HG02938 (cell line): ENCODE measurements at regions not wholly inside any gene's neighbourhood (a gene's known extent, or its start where the extent isn't known, plus 50 kb on each side); places are given as distances from the start of the nearest gene placed in this dataset.

Experiments
- ATAC-seq: cut with Tn5 transposase; IDR thresholded peaks from one replicate; pipeline ENCODE4 v1.9.1; 2021; ENCODE audit warnings: mild to moderate bottlenecking, moderate library complexity; ENCODE audit not compliant: unreplicated experiment

DNA sequence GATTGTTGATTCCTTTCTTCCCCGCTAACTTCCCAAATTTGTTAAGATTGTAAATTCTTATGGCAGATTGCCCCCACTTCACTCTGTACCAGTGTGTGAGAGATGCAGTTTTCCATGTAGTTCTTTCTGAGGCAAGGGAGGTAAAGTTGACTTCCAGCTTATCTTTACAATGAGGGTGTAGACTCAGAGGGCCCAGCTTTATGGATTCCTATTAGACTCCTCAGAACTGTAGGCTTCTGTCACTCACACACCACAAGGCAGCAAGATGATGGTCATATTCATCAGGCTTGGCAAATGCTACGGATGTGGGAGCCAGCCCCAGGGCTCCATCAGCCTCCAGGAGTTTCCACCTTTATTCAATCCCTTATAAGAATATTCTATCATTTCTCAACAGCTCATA, 461.9 kb upstream of the KLF4 start:
- no peak for ATAC-seq

DNA sequence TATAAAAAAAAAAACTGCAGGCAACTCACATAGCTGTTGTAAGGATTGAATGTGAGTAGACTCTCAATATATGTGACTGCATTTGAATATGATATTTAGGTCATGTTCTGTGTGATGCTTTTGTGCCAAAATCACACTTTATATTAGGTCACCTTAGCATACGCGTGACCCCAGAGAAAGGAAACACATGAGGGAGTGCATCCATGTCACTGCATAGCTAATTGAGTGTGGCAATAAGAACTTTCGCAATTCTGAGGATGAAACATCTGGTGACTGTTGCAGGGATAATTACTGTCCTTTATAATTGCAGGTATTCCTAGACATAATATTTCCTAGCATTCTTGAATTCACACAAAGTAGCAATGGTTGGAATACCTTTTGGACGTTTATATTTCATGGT, 459.5 kb upstream of the KLF4 start:
- ATAC-seq, result no peak

DNA sequence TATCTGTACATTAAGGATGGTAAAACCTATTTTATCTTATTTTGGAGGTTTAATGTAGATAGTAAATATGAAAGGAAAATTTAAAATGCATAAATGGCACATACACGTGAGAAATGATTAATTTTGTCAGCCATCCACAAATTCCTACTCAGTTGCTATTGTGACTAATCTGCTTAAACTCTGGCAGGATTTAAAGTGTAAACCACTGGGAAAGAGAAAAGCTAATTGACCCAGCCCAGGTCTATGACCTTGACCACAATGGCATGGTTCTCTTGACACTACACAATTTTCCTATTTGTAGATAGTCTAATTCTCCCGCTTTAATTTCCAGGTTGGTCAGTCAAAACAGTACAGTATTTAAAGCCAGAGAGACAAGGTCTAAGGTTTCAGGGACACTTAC, 459.0 kb upstream of the KLF4 start:
- no peak for ATAC-seq

DNA sequence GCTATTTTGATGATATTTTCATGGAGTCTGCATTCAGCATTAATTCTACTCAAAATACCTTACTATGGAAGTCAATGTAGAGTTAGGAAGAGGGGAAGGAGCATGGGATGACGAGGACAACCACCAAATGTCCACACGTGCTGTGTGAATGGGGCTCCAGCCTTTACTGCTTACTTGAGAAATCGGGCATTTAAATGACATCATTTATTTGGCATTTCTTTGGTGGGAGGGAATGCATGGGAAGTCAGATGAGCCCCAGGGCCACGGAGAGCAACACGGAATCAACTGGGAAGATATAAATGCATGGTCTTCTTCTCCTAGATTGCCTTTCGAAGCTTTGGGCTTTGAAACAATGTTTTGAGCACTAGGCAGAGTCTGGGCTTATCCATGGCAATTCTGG, 458.5 kb upstream of the KLF4 start:
- ATAC-seq, result no peak

DNA sequence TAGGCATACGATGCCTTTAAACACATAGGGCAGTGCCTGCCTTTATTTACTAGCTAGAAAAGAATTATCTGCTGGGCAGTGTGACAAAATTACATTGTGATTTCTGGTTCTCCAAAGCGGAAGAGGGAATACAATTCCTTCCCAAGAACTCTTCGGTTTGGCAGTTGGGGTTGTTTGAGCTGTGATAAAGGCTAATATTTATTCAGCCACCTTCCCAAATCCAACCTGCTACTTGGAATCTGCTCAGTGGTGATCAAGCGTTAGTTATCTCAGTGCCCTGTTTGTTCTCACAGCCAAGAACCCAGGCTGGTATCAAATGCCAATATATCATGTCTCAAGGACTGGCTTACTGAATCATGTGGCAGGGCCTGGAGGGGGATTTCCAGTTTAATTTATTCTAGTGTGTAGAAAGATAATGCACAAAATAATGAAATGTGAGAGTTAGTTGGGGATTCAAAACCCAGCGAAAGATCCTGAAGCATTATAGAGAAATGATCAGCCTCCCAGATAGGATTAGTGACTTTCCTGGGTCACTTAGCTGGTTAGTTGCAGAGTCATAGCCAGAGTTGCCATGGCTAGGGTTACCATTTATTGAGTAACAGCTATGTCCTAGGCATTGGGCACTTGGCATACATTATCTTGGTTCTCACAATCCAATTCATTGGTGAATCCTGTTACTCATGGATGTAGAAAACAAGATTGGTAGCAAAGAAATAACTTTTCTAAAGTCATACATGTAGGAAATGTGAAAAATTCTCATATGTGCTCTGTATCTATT, 457.0 kb upstream of the KLF4 start:
- ATAC-seq, result no peak

DNA sequence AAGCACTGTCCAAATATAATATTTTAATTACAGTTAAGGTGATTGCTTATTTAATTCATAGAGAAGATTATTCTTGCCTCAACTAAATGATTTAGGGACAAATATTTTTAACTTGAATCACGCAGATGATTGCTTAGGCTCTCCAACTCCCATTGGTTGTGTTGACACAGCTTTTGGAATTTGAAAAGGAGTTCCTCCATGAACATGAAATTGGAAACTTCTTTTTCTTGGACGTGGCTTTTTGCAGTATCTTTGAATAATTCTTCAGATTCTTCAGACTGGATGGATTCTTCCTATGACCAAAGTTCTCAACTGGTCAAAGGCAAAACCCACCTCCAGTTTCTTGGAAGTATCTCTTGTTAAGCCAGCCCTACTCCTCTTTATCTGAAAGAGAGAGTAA, 456.4 kb upstream of the KLF4 start:
- no peak for ATAC-seq

DNA sequence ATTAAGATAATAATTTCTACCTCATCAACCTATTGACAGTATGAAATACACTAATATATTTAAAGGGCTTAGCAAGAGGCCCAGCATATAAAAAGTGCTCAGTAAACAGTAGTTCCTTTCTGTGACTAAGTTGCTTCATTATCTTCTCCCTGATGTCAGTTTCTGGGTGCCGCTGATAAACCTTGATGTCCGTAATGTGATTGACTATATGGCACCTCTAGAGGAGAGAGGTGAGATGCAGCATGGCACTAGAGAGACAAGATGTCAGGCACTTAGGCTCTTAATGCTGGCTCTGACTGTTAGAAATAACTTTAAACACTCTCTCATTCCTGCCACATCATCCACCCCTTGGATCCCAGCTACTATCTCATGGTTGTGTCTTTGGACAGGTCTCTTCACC, 455.9 kb upstream of the KLF4 start:
- ATAC-seq, result no peak

DNA sequence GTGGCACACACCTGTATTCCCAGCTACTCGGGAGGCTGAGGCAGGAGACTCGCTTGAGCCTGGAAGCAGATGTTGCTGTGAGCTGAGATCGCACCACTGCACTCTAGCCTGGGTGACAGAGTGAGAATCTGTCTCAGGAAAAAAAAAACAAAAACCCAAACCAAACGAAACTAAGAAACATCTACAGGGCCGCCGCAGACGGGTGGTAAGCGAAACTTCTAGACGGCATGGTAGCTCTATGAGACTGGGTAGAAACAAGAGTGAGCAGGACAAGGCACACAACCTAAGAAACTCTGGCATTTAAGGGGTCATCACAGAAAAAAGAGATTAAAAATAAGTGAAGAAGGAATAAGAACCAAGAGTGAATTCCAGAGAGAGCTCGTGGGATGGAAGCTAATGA, 454.8 kb upstream of the KLF4 start:
- ATAC-seq, result no peak

DNA sequence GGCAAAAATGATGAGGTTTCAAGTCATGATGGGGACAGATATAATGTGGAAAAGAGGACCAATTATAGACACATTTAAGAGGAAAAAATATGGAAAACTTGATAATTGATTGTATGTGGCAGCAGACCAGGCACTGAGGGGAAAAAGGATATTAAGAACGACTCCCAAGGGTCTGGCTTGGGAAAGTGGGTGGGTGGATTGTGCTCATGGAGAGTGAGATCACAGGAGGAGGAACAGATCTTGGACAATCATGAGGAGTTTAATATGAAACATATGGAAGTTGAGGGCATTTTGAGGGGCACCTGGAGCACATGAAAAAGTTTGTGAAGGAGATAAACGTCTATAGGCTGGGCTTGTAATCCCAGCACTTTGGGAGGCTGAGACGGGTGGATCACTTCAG, 454.3 kb upstream of the KLF4 start:
- no peak for ATAC-seq

DNA sequence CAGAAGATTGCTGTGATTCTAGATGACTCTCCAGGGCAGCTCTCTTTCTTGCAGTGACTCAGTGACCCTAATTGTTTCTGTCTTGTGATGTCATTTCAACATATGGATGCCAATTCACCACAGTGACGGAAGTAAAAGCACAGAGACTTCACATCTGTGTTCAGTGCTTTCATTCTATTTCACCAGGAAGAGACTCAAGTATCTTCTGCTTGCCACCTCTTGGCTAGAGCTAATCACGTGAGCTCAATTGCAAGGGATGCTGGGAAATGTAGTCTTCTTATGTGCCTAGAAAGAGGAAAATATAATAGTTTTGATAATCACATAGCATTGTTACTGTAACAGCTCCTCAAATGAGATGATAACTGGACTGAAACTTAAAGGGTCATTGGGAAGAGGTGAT, 453.3 kb upstream of the KLF4 start:
- no peak for ATAC-seq

DNA sequence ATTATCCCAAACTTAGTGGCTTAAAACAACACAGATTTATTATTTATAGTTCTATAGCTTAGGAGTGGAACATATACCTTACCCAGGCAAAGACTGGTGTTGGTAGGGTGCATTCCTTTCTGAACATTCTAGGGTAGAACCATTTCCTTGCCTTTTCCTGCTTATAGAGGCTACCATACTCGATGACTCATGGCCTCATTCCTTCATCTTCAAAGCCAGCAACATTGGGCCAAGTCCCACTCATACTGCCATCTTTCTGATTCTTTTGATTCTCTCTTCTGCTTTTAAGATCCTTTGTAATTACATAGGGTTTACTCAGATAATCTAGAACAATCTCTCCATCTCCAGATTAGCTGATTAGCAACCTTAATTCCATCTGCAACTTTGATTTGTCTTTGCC, 452.7 kb upstream of the KLF4 start:
- no peak for ATAC-seq

DNA sequence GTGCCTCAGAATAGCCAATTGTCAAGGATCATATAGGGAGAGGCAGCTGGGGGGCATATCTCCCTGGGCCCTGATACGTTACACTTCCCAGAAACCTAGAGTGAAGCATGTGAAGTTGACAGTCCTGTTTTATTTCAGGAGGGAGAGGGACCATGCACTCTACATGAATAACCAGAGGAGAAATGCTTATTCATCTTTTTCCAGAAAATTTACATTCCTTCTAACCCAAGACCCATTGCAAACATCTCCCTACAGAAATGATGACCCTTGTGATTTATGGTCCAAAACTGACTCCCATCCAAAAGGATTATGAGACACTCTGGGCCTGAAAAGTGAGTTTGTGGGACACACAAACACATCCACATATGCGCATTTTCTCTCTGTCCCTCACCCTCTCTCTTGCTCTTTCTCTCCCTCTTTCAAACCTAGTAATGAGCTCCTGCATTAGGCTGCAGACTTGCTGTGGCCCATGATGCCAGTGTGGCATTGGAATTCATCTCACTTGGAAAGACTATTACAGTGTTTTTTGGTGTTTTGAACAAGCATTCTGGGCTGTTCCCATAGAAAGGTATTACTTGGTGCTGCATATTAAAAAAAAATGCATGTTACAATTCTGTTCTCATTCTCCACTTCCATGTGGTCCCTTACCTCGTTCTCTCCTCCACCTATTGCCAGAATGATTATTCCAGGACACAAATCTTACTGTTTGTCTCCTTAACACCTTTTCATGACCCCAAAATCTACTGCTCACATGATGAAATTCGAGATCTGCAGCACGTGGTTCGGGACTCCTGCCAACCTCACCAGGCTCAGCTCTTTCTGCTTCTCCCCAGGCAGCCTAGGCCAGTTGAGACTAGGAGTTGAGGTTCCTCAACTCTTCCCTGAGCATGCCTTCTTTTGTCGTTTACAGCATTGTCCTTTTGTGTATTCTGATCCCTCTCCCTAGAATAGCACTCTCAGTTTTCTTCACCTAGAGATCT, 451.3 kb upstream of the KLF4 start:
- no peak for ATAC-seq

DNA sequence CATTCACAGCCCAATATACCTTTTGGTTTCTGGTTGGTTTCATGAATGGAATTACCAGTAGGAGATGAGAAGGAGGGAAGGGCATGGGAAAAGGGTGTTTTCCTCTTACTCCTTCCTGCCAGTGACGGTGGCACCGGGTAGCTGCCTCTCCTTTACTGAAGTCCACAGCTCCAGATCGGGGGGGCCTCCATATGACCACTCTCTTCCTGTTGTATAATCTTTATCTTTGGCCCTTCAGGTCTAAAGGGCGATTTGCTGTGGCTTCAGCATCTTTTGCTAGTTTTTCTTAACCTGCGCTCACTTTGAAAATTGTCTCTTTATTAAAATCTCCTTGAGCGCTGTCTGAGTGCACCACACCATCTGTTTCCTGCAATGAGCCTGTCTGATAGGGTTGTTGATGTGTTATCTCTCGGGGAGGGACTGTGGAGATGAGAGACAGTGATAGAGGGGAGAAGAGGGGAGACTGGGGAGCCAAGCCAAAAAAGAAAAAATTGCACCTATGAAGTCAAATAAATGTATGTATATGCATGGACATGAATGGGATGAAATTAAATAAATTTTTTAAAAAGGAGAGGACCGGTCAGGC, 449.3 kb upstream of the KLF4 start:
- no peak for ATAC-seq

DNA sequence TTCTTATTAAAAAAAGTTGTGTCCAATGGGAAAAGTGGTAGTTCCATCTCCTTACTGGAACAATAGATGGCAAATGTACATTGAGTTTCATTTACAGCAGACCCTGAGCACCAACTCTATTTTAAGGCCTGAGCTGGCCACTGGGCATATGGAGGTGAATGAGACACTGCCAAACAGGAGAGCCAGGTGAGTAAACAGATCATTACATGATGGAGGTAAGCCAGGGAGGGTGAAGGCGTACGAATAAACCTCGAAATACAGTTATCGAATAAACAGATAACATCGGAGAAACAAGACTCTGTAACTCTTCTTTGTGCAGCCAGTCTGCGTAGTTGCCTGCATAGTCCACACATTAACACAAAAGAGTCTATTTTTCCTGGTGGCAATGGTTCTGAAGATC, 446.4 kb upstream of the KLF4 start:
- no peak for ATAC-seq

DNA sequence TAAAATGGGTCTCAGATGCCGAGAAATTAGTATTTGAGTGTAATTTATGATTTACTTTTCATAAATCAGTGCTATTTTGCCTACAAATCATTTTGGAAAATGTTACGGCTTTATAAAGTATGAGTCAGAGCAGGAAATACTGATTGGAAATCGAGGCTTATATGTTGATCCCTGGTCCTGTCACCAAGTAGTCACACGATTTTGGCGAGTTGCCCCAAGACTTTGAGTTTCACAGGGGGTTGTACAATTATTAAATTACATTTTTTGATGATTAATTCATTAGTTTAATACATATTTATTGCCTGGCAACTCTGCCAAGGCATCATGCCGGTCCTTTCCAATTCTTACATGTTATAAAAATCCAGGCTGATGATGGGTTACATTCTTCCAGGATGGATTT, 443.9 kb upstream of the KLF4 start:
- ATAC-seq, result no peak

DNA sequence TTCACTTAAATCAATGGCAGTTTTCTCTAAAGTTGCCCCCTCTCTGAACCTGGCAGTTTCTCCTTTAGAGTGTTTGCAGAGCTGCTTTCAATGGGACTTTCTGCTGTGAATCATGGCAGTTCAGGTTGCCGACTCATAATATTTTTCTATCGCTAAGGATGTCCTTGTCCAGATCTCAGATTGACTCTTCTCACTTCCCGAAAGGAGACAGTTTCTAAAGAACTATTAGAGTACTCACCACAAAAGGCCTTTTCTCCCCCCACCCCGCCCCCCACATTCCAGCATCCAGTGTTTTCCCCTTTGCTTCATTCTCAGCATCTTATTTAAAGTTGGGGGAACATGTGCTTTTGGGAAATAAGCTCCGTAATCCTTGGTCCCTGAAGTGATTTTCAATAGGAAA, 443.5 kb upstream of the KLF4 start:
- no peak for ATAC-seq

DNA sequence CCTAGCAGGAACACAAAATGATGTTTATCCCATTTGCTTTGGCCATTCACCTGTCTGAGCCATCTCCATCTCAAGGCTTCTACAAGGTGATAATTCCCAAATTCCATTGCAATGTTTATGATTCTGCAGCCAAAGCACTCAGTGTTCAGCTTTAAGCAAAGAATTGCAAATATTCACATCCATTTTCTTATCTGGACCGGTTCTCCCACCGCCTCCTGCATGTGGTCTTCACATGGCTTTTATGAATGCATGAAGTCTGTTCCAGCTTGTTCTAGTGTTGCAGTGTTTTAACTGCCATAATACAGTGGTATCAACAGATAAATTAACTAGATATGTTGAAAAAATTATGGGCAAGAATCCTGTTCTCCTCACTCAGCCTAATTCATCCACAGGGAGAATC, 443.0 kb upstream of the KLF4 start:
- ATAC-seq, result no peak

DNA sequence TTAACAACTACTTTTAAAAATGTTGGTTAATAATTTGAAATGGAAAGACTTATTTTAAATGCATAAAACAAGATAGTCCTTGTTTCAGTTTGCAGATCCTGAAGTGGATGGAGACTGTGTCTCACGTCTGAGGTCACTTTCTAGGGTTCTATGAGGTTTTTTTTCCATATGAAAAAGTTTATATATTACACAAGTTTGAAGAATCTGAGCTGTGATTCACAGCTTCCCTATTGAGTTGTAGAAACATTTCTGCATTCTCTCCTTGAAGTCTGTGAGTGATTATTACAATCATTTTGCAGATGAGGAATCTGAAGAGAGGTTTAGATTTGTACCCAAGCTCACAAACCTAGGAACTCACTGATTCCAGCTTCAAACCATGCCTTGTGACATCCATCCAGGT, 442.5 kb upstream of the KLF4 start:
- ATAC-seq, result no peak

DNA sequence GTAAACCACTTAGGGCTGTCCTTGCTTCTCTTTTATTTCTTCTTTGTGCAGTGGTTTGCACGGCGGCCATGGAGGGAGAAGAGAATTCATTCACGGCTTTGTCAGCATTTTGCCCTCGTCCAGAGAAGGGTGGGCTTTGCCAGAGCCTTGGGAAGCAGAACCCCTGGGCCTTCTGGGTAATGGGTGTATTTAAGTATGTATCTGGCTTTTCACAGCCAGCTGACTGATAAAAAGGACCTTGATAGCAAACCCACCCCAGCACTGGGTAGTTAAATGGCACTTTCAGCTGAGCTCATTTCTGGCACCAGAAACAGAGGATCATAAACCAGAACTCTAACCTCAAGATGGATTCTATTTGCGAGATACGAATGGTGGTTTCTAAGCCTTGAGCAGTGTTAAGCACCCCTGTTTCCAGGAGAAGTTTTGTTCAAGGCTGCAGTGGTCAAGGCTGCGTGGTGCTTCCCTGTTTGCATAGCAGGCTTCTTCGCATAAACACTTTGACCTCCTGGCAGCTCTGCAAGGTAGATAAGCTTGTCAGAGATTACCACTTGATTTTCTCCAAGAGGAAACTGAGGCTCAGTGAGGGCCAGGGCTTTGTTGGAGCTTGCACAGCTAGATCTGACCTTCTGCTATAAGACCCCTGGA, 441.6 kb upstream of the KLF4 start:
- ATAC-seq, result no peak

DNA sequence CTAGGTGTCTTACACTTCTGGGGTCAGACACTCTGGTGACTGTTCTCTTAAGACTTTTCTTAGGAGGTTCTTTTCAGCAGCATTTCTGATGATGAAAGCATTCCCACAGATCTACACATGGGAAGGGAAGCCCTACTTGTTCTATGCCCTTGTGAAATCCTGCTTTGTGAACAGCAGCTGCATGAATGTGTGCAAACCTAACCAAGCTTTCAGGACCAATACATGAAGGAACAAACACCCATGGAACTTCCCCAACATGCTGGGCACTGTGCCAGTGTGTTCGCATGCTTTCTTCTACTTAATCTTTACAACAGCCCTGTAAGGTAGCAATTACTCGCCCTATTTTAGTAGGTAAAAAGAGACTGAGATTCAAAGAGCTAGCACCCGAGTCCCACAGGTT, 439.9 kb upstream of the KLF4 start:
- no peak for ATAC-seq

DNA sequence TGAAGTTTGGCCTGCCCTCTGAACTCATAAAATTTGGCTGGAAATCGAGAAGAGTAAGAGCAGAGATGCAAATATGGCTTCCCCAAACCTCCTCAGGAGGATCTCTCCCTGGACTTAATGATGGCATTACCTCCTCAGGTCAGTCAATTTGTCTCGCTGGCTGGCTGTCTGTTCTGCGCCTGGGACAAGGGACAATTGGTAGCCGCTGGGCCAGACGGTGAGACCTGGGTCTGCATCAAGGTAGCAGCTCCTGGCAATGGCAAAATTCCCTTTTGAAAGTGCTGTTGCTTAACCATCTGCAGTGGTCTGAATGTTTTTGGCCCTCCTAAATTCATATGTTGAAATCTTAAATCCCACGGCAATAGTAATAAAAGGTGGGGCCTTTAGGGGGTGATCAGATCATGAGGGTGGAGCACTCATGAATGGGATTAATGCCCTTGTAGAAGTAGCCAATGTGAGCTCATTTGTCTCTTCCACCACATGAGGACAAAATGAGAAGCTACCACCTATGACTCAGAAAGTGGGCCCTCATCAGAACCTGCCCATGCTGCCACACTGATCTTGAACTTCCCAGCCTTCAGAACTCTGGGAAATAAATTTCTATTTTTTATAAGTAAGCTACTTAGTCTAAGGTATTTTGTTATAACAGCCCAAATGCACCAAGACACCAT, 439.3 kb upstream of the KLF4 start:
- no peak for ATAC-seq
